Esophagus muscularis mucosa (tissue), 3 donors: ENCODE measurements at regions not wholly inside any gene's neighbourhood (a gene's known extent, or its start where the extent isn't known, plus 50 kb on each side); places are given as distances from the start of the nearest gene placed in this dataset.

Source experiments
- CTCF ChIP-seq, 3 experiments: fragments of 200-600 bp in 2 of 3; fragments of 450-650 bp in 1 of 3; sonication (generic) in 2 of 3; IDR thresholded peaks; one replicate each; pipeline ENCODE4 v1.5.1; 2017 to 2019; ENCODE audit warnings: antibody characterized with exemption in 3 of 3, mild to moderate bottlenecking in 2 of 3, moderate library complexity in 1 of 3
- EP300 ChIP-seq: sonication (generic); formaldehyde crosslinking; IDR thresholded peaks from one replicate; pipeline ENCODE4 v1.6.1; 2017; ENCODE audit warnings: antibody characterized with exemption

- no peak for TF ChIP-seq CTCF (IDR thresholded peaks at IDR 0.05)
- TF ChIP-seq EP300, result no peak
Observed at GRCh38 chrX:112968351-112969133, 127.9 kb upstream of the AMOT start.
